Sigmoid colon (tissue), 4 donors: ENCODE measurements at regions not wholly inside any gene's neighbourhood (a gene's known extent, or its start where the extent isn't known, plus 50 kb on each side); places are given as distances from the start of the nearest gene placed in this dataset.
A peak's percentile ranks its signal among the peaks of the same experiment; 100 is the strongest.

ENCODE experiments used
- EP300 ChIP-seq, 4 donors: sonication (generic); formaldehyde crosslinking; IDR thresholded peaks; one replicate each; pipeline ENCODE4 v1.6.1; 2017; ENCODE audit warnings: antibody characterized with exemption in 4 of 4
- POLR2A ChIP-seq, 2 donors: fragments of 450-650 bp; IDR thresholded peaks; one replicate each; pipeline ENCODE4 v1.6.1; 2016; ENCODE audit warnings: antibody characterized with exemption in 2 of 2, mild to moderate bottlenecking in 2 of 2, moderate library complexity in 2 of 2
- TF ChIP-seq, protein P1 (sequence below), 4 experiments: fragments of 450-650 bp in 3 of 4; fragments of 200-600 bp in 1 of 4; IDR thresholded peaks; one replicate each; pipeline ENCODE4 v1.5.1; 2016 to 2019; ENCODE audit warnings: antibody characterized with exemption in 4 of 4, mild to moderate bottlenecking in 3 of 4, moderate library complexity in 2 of 4

DNA sequence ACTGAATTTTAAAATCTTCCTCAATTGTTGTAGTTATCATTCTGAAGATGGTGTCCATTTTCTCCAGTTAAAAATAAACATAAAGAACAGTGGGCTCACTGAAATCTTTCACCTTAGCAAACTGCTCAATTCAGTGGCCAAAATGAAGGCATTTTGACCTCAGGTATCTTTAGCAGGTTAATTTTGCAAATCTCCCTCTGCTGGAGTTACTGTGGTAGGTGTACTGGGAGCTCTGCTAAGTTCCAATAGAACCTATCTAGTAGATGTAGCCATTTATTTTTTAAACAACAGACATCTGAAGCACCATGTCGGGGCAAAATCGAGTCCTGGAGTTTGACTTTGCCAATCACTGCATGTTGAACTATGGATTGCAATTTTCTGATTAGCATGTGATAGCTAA lies 177.1 kb downstream of the IRS1 start:
- TF ChIP-seq EP300 (IDR thresholded peaks at IDR 0.05) (no peak), POLR2A (IDR thresholded peaks at IDR 0.05) (no peak)
- TF ChIP-seq, protein P1, sequence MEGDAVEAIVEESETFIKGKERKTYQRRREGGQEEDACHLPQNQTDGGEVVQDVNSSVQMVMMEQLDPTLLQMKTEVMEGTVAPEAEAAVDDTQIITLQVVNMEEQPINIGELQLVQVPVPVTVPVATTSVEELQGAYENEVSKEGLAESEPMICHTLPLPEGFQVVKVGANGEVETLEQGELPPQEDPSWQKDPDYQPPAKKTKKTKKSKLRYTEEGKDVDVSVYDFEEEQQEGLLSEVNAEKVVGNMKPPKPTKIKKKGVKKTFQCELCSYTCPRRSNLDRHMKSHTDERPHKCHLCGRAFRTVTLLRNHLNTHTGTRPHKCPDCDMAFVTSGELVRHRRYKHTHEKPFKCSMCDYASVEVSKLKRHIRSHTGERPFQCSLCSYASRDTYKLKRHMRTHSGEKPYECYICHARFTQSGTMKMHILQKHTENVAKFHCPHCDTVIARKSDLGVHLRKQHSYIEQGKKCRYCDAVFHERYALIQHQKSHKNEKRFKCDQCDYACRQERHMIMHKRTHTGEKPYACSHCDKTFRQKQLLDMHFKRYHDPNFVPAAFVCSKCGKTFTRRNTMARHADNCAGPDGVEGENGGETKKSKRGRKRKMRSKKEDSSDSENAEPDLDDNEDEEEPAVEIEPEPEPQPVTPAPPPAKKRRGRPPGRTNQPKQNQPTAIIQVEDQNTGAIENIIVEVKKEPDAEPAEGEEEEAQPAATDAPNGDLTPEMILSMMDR (IDR thresholded peaks at IDR 0.05): peak in 2 of 4 experiments; percentile 27 to 29
